ENCODE measurements at regions not wholly inside any gene's neighbourhood (a gene's known extent, or its start where the extent isn't known, plus 50 kb on each side); places are given as distances from the start of the nearest gene placed in this dataset.

DNA sequence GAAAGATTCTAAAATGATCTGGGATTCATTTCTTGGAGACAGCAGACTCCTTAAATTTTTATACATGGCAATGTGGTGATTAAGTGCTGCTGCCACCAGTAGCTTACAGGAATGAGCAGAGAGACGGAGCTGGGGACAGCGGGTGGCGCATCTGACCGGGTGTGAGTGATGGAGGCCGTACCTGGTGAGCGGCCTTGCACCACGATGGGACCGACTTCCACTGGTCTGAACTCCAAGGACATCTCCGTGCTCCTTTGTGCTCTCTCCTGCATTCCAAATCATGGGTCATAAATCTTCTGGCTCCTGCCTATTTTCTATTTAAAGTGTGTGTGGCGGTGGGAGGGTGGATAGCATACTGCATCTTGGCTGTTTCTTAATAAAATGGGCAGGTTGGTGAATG, 262.6 kb downstream of the ABHD5 start (continued):
- TF ChIP-seq, protein P1, sequence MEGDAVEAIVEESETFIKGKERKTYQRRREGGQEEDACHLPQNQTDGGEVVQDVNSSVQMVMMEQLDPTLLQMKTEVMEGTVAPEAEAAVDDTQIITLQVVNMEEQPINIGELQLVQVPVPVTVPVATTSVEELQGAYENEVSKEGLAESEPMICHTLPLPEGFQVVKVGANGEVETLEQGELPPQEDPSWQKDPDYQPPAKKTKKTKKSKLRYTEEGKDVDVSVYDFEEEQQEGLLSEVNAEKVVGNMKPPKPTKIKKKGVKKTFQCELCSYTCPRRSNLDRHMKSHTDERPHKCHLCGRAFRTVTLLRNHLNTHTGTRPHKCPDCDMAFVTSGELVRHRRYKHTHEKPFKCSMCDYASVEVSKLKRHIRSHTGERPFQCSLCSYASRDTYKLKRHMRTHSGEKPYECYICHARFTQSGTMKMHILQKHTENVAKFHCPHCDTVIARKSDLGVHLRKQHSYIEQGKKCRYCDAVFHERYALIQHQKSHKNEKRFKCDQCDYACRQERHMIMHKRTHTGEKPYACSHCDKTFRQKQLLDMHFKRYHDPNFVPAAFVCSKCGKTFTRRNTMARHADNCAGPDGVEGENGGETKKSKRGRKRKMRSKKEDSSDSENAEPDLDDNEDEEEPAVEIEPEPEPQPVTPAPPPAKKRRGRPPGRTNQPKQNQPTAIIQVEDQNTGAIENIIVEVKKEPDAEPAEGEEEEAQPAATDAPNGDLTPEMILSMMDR (conservative IDR thresholded peaks at IDR 0.05; ENCODE audit: low read depth in 2 of 2), result no peak
- TF ChIP-seq NANOG (IDR thresholded peaks at IDR 0.05; ENCODE audit: borderline replicate concordance) (no peak), ZNF331 (CRISPR knock-in tag; IDR thresholded peaks at IDR 0.05; ENCODE audit: low read depth) (no peak), CREB1 (CRISPR knock-in tag; IDR thresholded peaks at IDR 0.05; ENCODE audit: low read depth) (no peak), EZH2 (IDR thresholded peaks at IDR 0.05; ENCODE audit: low read depth, unreplicated experiment) (no peak)
- TF ChIP-seq, protein P2, sequence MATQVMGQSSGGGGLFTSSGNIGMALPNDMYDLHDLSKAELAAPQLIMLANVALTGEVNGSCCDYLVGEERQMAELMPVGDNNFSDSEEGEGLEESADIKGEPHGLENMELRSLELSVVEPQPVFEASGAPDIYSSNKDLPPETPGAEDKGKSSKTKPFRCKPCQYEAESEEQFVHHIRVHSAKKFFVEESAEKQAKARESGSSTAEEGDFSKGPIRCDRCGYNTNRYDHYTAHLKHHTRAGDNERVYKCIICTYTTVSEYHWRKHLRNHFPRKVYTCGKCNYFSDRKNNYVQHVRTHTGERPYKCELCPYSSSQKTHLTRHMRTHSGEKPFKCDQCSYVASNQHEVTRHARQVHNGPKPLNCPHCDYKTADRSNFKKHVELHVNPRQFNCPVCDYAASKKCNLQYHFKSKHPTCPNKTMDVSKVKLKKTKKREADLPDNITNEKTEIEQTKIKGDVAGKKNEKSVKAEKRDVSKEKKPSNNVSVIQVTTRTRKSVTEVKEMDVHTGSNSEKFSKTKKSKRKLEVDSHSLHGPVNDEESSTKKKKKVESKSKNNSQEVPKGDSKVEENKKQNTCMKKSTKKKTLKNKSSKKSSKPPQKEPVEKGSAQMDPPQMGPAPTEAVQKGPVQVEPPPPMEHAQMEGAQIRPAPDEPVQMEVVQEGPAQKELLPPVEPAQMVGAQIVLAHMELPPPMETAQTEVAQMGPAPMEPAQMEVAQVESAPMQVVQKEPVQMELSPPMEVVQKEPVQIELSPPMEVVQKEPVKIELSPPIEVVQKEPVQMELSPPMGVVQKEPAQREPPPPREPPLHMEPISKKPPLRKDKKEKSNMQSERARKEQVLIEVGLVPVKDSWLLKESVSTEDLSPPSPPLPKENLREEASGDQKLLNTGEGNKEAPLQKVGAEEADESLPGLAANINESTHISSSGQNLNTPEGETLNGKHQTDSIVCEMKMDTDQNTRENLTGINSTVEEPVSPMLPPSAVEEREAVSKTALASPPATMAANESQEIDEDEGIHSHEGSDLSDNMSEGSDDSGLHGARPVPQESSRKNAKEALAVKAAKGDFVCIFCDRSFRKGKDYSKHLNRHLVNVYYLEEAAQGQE (IDR thresholded peaks at IDR 0.05; ENCODE audit: unreplicated experiment), result no peak

DNA sequence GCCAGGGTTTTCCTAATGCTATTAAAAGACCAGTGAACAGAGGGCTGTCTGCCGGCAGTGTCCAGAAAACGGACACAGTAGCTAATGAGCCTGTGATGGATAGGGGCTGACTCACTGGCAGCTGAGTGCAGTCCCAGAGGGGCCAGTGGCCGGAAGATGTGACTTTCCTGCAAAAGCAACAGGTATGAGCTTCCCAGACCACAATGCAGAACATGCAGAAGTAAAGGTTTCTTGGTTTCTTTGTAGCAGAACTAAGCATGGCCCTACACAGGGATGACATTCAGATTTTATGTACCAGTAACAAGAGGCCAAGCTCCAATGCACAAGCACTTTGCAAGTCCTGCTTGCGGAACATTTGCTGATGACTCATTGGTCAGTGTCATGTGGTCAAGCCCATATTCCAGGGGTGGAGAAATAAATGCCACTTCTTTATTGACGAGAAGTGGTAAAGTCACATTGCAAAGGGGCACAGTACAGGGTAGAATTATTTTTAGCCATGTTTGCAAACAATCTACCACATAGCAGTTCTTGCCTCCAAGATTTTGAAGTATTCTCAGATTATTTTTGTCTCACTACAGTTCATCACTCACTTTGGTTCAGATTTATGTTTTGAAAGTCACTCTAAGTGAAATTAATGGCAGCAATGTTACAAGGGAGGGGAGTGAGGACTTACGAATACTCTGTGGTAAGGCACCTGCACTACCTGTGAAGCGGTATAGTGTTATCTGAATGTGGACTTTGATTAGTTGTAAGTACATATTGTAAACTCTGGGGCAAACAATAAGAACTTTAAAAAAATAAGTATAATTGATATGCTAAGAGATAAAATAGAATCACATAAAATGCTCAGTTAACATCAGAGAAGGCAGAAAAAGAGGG, 263.3 kb downstream of the ABHD5 start:
- Mint-ChIP-seq H3K4me3 (no peak overlapping the region), H3K27ac (no peak overlapping the region), H3K4me1 (peaks cover 24% of the 10 kb centered on the region), H3K27me3 (ENCODE audit: insufficient read depth, low read depth, poor library complexity) (no peaks in the 10 kb centered on the region), H3K9me3 (no peaks in the 10 kb centered on the region), H3K36me3 (ENCODE audit: low read depth) (no peaks in the 10 kb centered on the region)
- no peak for ATAC-seq
- H3F3A ChIP-seq (replicated peaks; ENCODE audit: low read depth), result no peaks in the 10 kb centered on the region
- no peak overlapping the region for H3K4me3 ChIP-seq
- no peak for TF ChIP-seq NANOG (IDR thresholded peaks at IDR 0.05; ENCODE audit: borderline replicate concordance)
- TF ChIP-seq, protein P1 (conservative IDR thresholded peaks at IDR 0.05; ENCODE audit: low read depth in 2 of 2), result no peak
- TF ChIP-seq EZH2 (IDR thresholded peaks at IDR 0.05; ENCODE audit: low read depth, unreplicated experiment), result no peak
- TF ChIP-seq ZNF114 (CRISPR knock-in tag; IDR thresholded peaks at IDR 0.05), result no peak
- TF ChIP-seq, protein P3, sequence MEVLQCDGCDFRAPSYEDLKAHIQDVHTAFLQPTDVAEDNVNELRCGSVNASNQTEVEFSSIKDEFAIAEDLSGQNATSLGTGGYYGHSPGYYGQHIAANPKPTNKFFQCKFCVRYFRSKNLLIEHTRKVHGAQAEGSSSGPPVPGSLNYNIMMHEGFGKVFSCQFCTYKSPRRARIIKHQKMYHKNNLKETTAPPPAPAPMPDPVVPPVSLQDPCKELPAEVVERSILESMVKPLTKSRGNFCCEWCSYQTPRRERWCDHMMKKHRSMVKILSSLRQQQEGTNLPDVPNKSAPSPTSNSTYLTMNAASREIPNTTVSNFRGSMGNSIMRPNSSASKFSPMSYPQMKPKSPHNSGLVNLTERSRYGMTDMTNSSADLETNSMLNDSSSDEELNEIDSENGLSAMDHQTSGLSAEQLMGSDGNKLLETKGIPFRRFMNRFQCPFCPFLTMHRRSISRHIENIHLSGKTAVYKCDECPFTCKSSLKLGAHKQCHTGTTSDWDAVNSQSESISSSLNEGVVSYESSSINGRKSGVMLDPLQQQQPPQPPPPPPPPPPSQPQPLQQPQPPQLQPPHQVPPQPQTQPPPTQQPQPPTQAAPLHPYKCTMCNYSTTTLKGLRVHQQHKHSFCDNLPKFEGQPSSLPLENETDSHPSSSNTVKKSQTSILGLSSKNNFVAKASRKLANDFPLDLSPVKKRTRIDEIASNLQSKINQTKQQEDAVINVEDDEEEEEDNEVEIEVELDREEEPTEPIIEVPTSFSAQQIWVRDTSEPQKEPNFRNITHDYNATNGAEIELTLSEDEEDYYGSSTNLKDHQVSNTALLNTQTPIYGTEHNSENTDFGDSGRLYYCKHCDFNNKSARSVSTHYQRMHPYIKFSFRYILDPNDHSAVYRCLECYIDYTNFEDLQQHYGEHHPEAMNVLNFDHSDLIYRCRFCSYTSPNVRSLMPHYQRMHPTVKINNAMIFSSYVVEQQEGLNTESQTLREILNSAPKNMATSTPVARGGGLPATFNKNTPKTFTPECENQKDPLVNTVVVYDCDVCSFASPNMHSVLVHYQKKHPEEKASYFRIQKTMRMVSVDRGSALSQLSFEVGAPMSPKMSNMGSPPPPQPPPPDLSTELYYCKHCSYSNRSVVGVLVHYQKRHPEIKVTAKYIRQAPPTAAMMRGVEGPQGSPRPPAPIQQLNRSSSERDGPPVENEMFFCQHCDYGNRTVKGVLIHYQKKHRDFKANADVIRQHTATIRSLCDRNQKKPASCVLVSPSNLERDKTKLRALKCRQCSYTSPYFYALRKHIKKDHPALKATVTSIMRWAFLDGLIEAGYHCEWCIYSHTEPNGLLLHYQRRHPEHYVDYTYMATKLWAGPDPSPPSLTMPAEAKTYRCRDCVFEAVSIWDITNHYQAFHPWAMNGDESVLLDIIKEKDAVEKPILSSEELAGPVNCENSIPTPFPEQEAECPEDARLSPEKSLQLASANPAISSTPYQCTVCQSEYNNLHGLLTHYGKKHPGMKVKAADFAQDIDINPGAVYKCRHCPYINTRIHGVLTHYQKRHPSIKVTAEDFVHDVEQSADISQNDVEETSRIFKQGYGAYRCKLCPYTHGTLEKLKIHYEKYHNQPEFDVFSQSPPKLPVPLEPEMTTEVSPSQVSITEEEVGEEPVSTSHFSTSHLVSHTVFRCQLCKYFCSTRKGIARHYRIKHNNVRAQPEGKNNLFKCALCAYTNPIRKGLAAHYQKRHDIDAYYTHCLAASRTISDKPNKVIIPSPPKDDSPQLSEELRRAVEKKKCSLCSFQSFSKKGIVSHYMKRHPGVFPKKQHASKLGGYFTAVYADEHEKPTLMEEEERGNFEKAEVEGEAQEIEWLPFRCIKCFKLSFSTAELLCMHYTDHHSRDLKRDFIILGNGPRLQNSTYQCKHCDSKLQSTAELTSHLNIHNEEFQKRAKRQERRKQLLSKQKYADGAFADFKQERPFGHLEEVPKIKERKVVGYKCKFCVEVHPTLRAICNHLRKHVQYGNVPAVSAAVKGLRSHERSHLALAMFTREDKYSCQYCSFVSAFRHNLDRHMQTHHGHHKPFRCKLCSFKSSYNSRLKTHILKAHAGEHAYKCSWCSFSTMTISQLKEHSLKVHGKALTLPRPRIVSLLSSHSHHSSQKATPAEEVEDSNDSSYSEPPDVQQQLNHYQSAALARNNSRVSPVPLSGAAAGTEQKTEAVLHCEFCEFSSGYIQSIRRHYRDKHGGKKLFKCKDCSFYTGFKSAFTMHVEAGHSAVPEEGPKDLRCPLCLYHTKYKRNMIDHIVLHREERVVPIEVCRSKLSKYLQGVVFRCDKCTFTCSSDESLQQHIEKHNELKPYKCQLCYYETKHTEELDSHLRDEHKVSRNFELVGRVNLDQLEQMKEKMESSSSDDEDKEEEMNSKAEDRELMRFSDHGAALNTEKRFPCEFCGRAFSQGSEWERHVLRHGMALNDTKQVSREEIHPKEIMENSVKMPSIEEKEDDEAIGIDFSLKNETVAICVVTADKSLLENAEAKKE (CRISPR knock-in tag; IDR thresholded peaks at IDR 0.05), result no peak
- no peak for TF ChIP-seq POLR2AphosphoS5 (IDR thresholded peaks at IDR 0.05; ENCODE audit: low read depth)
- H3K27ac ChIP-seq (ENCODE audit: low read depth), result no peak overlapping the region
- H3K9me2 ChIP-seq (ENCODE audit: insufficient read depth), result 0 out of 2 replicates have a peak, but pooled peaks cover 4% of the 10 kb centered on the region
- H3K4me1 ChIP-seq (ENCODE audit: insufficient read depth), result peaks cover 18% of the 10 kb centered on the region
- H3K27me3 ChIP-seq (ENCODE audit: insufficient read depth), result no peaks in the 10 kb centered on the region
- no peaks in the 10 kb centered on the region for H3K79me2 ChIP-seq (replicated peaks; ENCODE audit: insufficient read depth)
- no peaks in the 10 kb centered on the region for H4K20me1 ChIP-seq (replicated peaks; ENCODE audit: insufficient read depth)
- H3K4me2 ChIP-seq, result no peak overlapping the region
- H3K36me3 ChIP-seq (ENCODE audit: insufficient read depth), result no peaks in the 10 kb centered on the region
- H2AFZ ChIP-seq, result no peak overlapping the region
- no peak for DNase-seq (ENCODE audit: low spot score)
